Ovary (tissue), 7 donors: ENCODE measurements at regions not wholly inside any gene's neighbourhood (a gene's known extent, or its start where the extent isn't known, plus 50 kb on each side); places are given as distances from the start of the nearest gene placed in this dataset.

Experiments
- DNase-seq, 5 donors: peaks; one replicate each; pipeline ENCODE4 v3.0.0-alpha.2; 2019 to 2020
- H3K27ac ChIP-seq, 2 donors: fragments of 200-600 bp; one replicate each; pipeline versions ENCODE4 v1.5.1 to v1.8.0; 2019 to 2022
- H3K27me3 ChIP-seq: fragments of 200-600 bp; one replicate; pipeline ENCODE4 v1.8.0; 2022
- H3K36me3 ChIP-seq: fragments of 200-600 bp; sonication (generic); one replicate; pipeline ENCODE4 v1.5.1; 2019
- H3K4me1 ChIP-seq: one replicate; pipeline ENCODE4 v1.8.1; 2013; ENCODE audit warnings: mild to moderate bottlenecking, moderate library complexity; ENCODE audit not compliant: insufficient read depth
- H3K4me3 ChIP-seq: fragments of 200-600 bp; sonication (generic); one replicate; pipeline ENCODE4 v1.5.1; 2017
- H3K9me3 ChIP-seq, 2 donors: fragments of 200-600 bp in 1 of 2; sonication (generic) in 1 of 2; one replicate each; pipeline versions ENCODE4 v1.5.1 to v1.8.1; 2013 to 2019; ENCODE audit warnings: mild to moderate bottlenecking in 1 of 2, moderate library complexity in 1 of 2
- EP300 ChIP-seq: sonication (generic); formaldehyde crosslinking; IDR thresholded peaks from one replicate; pipeline ENCODE4 v1.6.1; 2017; ENCODE audit warnings: antibody characterized with exemption
- POLR2A ChIP-seq: fragments of 450-650 bp; IDR thresholded peaks from one replicate; pipeline ENCODE4 v1.6.1; 2017; ENCODE audit warnings: antibody characterized with exemption, mild to moderate bottlenecking, moderate library complexity
- WGBS, 3 donors: extraction: QIAGEN DNeasy Blood & Tissue Kit in 1 of 3; methylation state at CpG; one replicate each; pipeline versions ENCODE4 v1.1.5 to v1.1.7; 2013 to 2017; 5-methylcytosine and 5-hydroxymethylcytosine counted together
- intact Hi-C, 4 donors: fragments of 100-400 bp; cut with DNase I; formaldehyde crosslinking; loops; one replicate each; pipeline versions ENCODE4 v1.11.0 to v1.15.1; 2022 to 2023
- TF ChIP-seq, protein P1 (sequence below), 3 donors: fragments of 450-650 bp in 2 of 3; fragments of 200-600 bp in 1 of 3; IDR thresholded peaks; one replicate each; pipeline versions ENCODE4 v1.5.1 to v1.8.0; 2016 to 2022; ENCODE audit warnings: antibody characterized with exemption in 3 of 3, mild to moderate bottlenecking in 1 of 3
- donor health status: DM: no; HTN: no; CAD: no; lungs with moderate emphysema.
- donor health status: DM: no; HTN: no; CAD: no.
- donor health status: Bipolar disorder and iron deficiency.
- donor health status: DM: no; HTN: no; CAD: no.
- donor health status: DM: yes; HTN: yes; CAD: no.

DNA sequence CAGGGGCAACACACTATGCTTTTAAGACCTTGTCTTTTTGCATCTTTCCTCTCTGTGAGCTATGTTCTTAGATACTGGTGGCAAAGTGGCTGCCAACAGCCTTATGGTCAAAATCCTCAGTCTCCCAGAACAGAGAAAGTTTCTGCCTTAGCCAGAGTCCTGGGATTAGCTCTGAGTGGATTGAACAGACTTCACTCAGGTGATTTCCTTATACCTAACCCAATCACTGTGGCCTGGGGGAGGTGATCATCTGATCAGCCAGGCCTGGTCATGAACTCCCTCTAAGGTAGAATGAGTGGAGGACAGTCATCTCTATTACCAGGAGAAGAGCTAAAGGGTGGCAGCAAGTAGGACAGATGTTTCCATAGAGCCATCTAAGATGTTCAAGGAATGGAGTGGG, 218.5 kb upstream of the E2F8 start:
- DNase-seq: no peak
- TF ChIP-seq, protein P1, sequence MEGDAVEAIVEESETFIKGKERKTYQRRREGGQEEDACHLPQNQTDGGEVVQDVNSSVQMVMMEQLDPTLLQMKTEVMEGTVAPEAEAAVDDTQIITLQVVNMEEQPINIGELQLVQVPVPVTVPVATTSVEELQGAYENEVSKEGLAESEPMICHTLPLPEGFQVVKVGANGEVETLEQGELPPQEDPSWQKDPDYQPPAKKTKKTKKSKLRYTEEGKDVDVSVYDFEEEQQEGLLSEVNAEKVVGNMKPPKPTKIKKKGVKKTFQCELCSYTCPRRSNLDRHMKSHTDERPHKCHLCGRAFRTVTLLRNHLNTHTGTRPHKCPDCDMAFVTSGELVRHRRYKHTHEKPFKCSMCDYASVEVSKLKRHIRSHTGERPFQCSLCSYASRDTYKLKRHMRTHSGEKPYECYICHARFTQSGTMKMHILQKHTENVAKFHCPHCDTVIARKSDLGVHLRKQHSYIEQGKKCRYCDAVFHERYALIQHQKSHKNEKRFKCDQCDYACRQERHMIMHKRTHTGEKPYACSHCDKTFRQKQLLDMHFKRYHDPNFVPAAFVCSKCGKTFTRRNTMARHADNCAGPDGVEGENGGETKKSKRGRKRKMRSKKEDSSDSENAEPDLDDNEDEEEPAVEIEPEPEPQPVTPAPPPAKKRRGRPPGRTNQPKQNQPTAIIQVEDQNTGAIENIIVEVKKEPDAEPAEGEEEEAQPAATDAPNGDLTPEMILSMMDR (IDR thresholded peaks at IDR 0.05): no peak
- TF ChIP-seq POLR2A (no peak), EP300 (no peak)
- no peaks in the 10 kb centered on the region for H3K27me3 ChIP-seq
- intact Hi-C loops: no loop called here
- no peaks in the 10 kb centered on the region for H3K4me1 ChIP-seq
- no peak overlapping the region for H3K4me3 ChIP-seq
- no peak overlapping the region for H3K27ac ChIP-seq
- no peaks in the 10 kb centered on the region for H3K9me3 ChIP-seq
- no peaks in the 10 kb centered on the region for H3K36me3 ChIP-seq

DNA sequence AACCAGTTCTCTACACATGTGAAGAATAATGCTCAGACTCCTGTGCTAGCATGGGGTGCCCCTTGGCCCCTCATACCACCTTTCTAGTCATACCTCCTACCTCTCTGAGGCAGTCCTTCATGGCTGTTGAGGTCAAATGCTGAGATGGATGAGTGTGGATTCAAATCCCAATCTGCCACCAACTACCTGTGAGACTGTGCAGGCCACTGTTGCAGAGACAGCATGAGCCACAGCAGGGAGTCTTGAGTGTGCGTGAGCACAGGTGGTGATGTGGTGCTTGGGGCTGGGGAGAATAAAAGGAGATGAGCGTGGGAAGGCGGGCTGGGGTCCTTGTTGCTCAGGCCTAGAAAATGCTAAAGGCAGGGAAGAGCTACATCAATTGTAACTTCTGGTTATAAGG, 218.0 kb upstream of the E2F8 start:
- TF ChIP-seq EP300: no peak
- no peak for TF ChIP-seq POLR2A
- TF ChIP-seq, protein P1 (IDR thresholded peaks at IDR 0.05): no peak
- no peak for DNase-seq
- Histone ChIP-seq H3K27me3 (no peaks in the 10 kb centered on the region), H3K4me1 (no peaks in the 10 kb centered on the region), H3K27ac (no peak overlapping the region), H3K36me3 (no peaks in the 10 kb centered on the region), H3K4me3 (no peak overlapping the region), H3K9me3 (no peaks in the 10 kb centered on the region)
- intact Hi-C loops: no loop called here
- WGBS, 3 donors: 95 to 98% (median 97%) methylated on average over 3 of the region's 3 CpGs

DNA sequence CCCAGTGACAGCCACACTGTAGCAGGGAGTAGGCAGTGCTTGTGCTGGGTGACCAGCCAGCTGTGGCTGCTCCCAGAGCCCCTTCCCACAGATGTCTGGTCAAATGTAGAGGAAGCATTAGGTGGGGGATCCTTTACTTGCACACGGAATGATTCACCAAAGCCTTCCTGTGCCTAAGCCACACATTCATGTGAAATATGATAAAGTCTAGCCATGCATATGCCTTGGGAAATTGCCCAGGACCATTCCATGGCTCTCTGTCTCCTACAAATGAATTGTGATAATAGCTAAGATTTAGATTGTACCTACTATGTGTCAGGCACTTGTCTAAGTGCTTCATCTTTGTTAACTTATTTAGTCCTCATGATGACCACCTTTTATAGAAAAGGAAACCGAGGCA, 217.5 kb upstream of the E2F8 start:
- 75 to 84% (median 76%) methylated on average over 2 of the region's 2 CpGs for WGBS, 3 donors
- Histone ChIP-seq H3K27ac (no peak overlapping the region), H3K9me3 (no peaks in the 10 kb centered on the region), H3K27me3 (no peaks in the 10 kb centered on the region), H3K4me1 (no peaks in the 10 kb centered on the region), H3K36me3 (no peaks in the 10 kb centered on the region), H3K4me3 (no peak overlapping the region)
- intact Hi-C loops: no loop called here
- no peak for DNase-seq
- TF ChIP-seq, protein P1 (IDR thresholded peaks at IDR 0.05): no peak
- TF ChIP-seq EP300 (no peak), POLR2A (no peak)

DNA sequence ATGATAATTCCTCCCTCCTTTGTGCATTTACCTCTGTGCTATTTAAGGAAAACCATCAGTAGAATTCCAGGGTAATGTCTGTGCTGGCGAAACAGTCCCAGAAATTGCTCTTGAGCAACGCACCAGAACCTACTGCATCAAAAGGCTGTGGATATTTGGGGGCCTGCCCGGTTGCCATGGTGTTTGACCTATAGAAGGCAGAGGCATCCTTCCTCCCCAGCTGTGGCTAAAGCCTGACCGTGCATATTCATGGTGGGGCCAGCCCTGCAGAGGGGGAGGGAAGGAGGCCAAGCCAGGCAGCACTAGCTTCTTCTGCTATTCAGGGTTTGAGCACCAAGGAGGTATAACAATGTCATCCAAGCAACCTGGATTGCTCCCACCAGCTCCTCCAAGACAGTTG, 215.0 kb upstream of the E2F8 start:
- H3K4me3 ChIP-seq: no peak overlapping the region
- TF ChIP-seq, protein P1 (IDR thresholded peaks at IDR 0.05): no peak
- no peak for TF ChIP-seq EP300
- TF ChIP-seq POLR2A: no peak
- H3K36me3 ChIP-seq: no peaks in the 10 kb centered on the region
- DNase-seq: no peak
- no peaks in the 10 kb centered on the region for H3K9me3 ChIP-seq
- WGBS, 3 donors: 39 to 67% (median 47%) methylated on average over 4 of the region's 4 CpGs
- H3K27ac ChIP-seq: no peak overlapping the region
- H3K4me1 ChIP-seq: no peaks in the 10 kb centered on the region
- intact Hi-C loops: no loop called here
- no peaks in the 10 kb centered on the region for H3K27me3 ChIP-seq
